GM12878 (cell line): ENCODE measurements at regions not wholly inside any gene's neighbourhood (a gene's known extent, or its start where the extent isn't known, plus 50 kb on each side); places are given as distances from the start of the nearest gene placed in this dataset.

Experiments used
- ATAC-seq: fragments of 200-7000 bp; cut with Tn5 transposase; 3 replicates; pipeline ENCODE4 v1.9.1; 2020; ENCODE audit warnings: mild to moderate bottlenecking, moderate library complexity
- BruUV-seq: library from RNA; stranded (reverse); fragments of 400-500 nt; replicated peaks from 2 replicates; lab custom pipeline; 2021; lab: Mats Ljungman, UMichigan
- CTCF ChIA-PET: fragments of 300-600 bp; sonication (Branson Sonifier 250); formaldehyde crosslinking; extraction: SDS; loops from one replicate; lab custom pipeline; 2021; ENCODE audit warnings: inconsistent platforms; lab: Yijun Ruan, JAX
- POLR2A ChIA-PET: fragments of 350-600 bp; formaldehyde crosslinking; extraction: SDS; loops from one replicate; lab custom pipeline; 2021; ENCODE audit warnings: inconsistent platforms; lab: Charles Lee
- RAD21 ChIA-PET: fragments of 300-600 bp; sonication (Branson Sonifier 250); formaldehyde crosslinking; loops from one replicate; lab custom pipeline; 2023; ENCODE audit warnings: antibody characterized with exemption; ENCODE audit not compliant: unreplicated experiment; lab: Charles Lee
- SMC1A ChIA-PET: fragments of 300-600 bp; sonication (Branson Sonifier 250); formaldehyde crosslinking; loops from one replicate; lab custom pipeline; 2023; ENCODE audit not compliant: unreplicated experiment, uncharacterized antibody; lab: Charles Lee
- DNase-seq: peaks from one replicate; pipeline ENCODE4 v3.0.0-alpha.2; 2011; ENCODE audit warnings: low read depth, low spot score
- FAIRE-seq: peaks from 3 replicates; lab custom pipeline; 2011; peaks lifted over from hg19 to GRCh38; lab: Jason Lieb, UNC
- H2AFZ ChIP-seq: 2 replicates; pipeline ENCODE4 v1.6.0; 2011; ENCODE audit warnings: low read depth, low read length, control low read depth; ENCODE audit not compliant: control insufficient read depth
- H3K27ac ChIP-seq: 2 replicates; pipeline ENCODE4 v1.5.1; 2011; ENCODE audit warnings: control low read depth; ENCODE audit not compliant: control insufficient read depth, insufficient read depth
- H3K27me3 ChIP-seq, 2 experiments: replicated peaks in 1 of 2; 2 replicates each; pipeline versions ENCODE4 v1.6.0 to v1.6.1; 2011; ENCODE audit warnings: low read length in 1 of 2; ENCODE audit not compliant: control insufficient read depth in 2 of 2, insufficient read depth in 2 of 2
- H3K36me3 ChIP-seq, 2 experiments: 2 replicates each; pipeline ENCODE4 v1.5.1; 2011; ENCODE audit warnings: low read length in 1 of 2; ENCODE audit not compliant: control insufficient read depth in 2 of 2, insufficient read depth in 2 of 2
- H3K4me1 ChIP-seq: 2 replicates; pipeline ENCODE4 v1.6.1; 2011; ENCODE audit warnings: mild to moderate bottlenecking, low read length, moderate library complexity, mixed read lengths; ENCODE audit not compliant: control insufficient read depth, insufficient read depth
- H3K4me2 ChIP-seq: 2 replicates; pipeline ENCODE4 v1.6.0; 2011; ENCODE audit warnings: control low read depth; ENCODE audit not compliant: control insufficient read depth, insufficient read depth
- H3K4me3 ChIP-seq: fragments of 200-600 bp; sonication (generic); 2 replicates; pipeline ENCODE4 v1.5.1; 2016
- H3K79me2 ChIP-seq: 2 replicates; pipeline ENCODE4 v1.6.0; 2011; ENCODE audit warnings: low read length; ENCODE audit not compliant: control insufficient read depth, insufficient read depth
- H3K9ac ChIP-seq: 2 replicates; pipeline ENCODE4 v1.8.0; 2011; ENCODE audit warnings: low read length, control low read depth, mixed read lengths; ENCODE audit not compliant: control insufficient read depth, insufficient read depth
- H3K9me3 ChIP-seq: replicated peaks from 3 replicates; pipeline ENCODE4 v1.5.1; 2011; ENCODE audit warnings: mild to moderate bottlenecking, low read length; ENCODE audit not compliant: control insufficient read depth, insufficient read depth
- H4K20me1 ChIP-seq: 2 replicates; pipeline ENCODE4 v1.6.0; 2011; ENCODE audit not compliant: control insufficient read depth, insufficient read depth
- ASH2L ChIP-seq: fragments of 300-600, 200-600 bp; sonication (generic); IDR thresholded peaks from 2 replicates; pipeline ENCODE4 v1.6.1; 2017; ENCODE audit warnings: low read depth, mild to moderate bottlenecking, borderline replicate concordance
- FOS ChIP-seq: IDR thresholded peaks from 3 replicates; pipeline ENCODE4 v1.6.1; 2011; ENCODE audit warnings: borderline replicate concordance; ENCODE audit not compliant: insufficient read length; ENCODE audit errors: extremely low read depth
- RFX5 ChIP-seq: IDR thresholded peaks from 2 replicates; pipeline ENCODE4 v1.6.1; 2011; ENCODE audit warnings: low read depth, low read length, improper control_type of control experiment
- SREBF2 ChIP-seq: IDR thresholded peaks from 2 replicates; pipeline ENCODE4 v1.6.1; 2012; ENCODE audit warnings: mild to moderate bottlenecking, low read length
- TCF12 ChIP-seq: IDR thresholded peaks from 2 replicates; pipeline ENCODE4 v1.6.1; 2011; ENCODE audit warnings: low read depth, mild to moderate bottlenecking, low read length
- WRNIP1 ChIP-seq: IDR thresholded peaks from 2 replicates; pipeline ENCODE4 v1.6.1; 2011; ENCODE audit warnings: low read depth, low read length, improper control_type of control experiment, borderline replicate concordance
- ZNF274 ChIP-seq: IDR thresholded peaks from one replicate; pipeline ENCODE4 v1.8.0; 2011; ENCODE audit not compliant: insufficient read length, insufficient read depth
- WGBS: methylation state at CpG from one replicate; pipeline ENCODE4 v1.1.6; 2016; ENCODE audit warnings: low lambda C conversion rate; ENCODE audit not compliant: insufficient replicate concordance, insufficient coverage; ENCODE audit errors: missing lambda C conversion rate; 5-methylcytosine and 5-hydroxymethylcytosine counted together
- in situ Hi-C: fragments of 300-500 bp; cut with MboI; formaldehyde crosslinking; loops from 9 replicates; pipeline ENCODE4 v1.14.3; 2018; ENCODE audit warnings: mixed read lengths
- intact Hi-C: fragments of 100-400 bp; cut with micrococcal nuclease; formaldehyde crosslinking; loops from one replicate; pipeline ENCODE4 v1.14.2; 2022; ENCODE audit not compliant: unreplicated experiment
- TF ChIP-seq, protein P1 (sequence below): IDR thresholded peaks from 2 replicates; pipeline ENCODE4 v1.6.1; 2012; ENCODE audit warnings: low read length, inconsistent platforms

DNA sequence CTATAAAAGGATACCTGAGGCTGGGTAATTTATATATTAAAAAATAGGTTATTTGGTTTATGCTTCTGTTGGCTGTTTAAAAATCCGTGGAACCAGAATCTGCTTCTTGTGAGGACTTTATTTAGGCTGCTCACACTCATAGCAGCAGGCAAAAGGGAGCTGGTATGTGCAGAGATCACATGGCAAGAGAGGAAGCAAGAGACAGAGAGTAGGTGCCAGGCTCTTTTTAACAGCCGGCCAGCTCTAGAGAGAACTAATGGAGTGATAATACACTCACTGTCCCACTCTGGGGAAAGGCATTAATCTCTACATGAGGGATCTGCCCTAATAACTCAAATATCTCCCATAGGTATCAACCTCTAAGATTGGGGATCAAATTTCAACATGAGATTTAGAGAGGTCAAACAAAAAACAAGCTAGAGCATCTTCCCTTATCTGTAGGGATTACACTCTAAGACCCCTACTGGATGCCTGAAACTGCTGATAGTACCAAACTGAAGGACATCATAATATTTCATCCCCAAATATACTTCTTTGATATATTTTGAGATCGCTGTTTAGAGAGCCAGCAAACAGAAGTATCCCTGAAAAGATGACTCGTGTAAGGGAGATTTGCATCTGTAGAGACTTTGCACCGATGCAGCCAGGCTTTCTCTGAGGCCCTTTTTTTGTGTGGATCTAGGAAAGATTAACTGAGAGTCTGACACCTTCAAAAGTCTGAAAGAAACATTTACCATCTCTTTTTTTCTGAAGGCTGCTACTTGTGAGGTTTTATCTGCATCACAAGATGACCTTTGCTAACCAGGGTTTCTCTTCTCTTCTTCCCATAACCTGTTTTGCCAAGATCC lies 717.0 kb upstream of the MBL2 start:
- Histone ChIP-seq H3K27me3 (no peaks in the 10 kb centered on the region), H4K20me1 (no peaks in the 10 kb centered on the region), H3K27ac (no peak overlapping the region), H3K4me1 (no peaks in the 10 kb centered on the region), H3K9ac (no peak overlapping the region), H3K9me3 (no peaks in the 10 kb centered on the region), H3K4me2 (no peak overlapping the region), H3K36me3 (no peaks in the 10 kb centered on the region), H2AFZ (no peak overlapping the region), H3K79me2 (no peaks in the 10 kb centered on the region), H3K4me3 (no peak overlapping the region)
- BruUV-seq: no TSS peak
- FAIRE-seq (no peak), ATAC-seq (no peak), DNase-seq (no peak)
- POLR2A ChIA-PET: no interaction called here
- RAD21 ChIA-PET: no interaction called here
- CTCF ChIA-PET: no interaction called here
- SMC1A ChIA-PET: interaction anchor here (1.4 kb wide), 1 partner anchor 39 kb away, joined by 3 read pairs; no protein-coding TSS in a partner anchor
- in situ Hi-C loops (no loop called here), intact Hi-C loops (no loop called here)
- TF ChIP-seq TCF12 (no peak), SREBF2 (no peak)
- TF ChIP-seq, all 136 proteins: peak for 0
- 17% methylated on average over 5 of the region's 5 CpGs for WGBS

DNA sequence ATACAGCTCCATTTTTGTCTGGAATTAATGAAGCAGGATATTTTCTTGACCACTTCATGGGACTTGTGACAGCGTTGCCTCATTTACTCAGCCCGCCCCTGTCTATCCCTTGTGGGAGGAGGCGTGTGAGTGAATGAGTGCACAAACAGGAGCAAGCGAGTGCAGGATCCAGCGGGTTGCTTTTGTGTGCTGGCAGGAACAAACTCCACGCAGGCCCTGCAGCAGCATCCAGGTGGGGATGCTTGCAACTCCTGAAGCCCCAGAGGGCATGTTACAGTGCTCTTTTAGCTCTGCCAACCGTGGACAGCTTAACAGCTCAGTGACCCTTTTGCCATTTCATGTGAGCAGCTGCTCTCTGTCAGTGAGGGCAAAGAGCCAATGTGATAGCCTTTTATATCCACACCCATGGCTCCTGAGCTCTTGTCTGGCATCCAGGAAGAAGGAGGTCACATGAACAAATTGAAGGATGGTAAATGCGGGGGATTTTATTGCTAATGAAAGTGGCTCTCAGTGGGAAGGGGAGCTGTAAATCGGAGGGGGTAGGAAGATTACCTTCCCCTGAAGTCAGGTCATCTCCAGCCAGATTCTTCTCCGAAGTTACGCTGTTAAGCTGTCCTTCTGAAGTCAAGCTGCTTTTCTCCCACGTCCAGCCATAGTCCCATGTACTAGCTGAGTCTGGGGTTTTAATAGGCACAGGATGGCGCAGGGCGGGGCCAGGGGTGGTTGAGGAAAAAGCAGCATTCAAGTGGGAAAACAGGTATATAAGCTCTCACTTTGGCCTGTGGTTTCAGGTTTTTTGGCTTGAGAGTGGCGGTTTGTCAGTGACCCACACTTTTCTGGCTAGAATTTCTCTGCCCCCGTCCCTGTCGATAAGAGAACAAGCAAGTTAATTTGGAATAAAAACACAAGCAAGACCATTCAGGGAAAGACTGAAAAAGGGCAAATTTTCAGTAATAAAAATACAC lies 714.7 kb upstream of the MBL2 start:
- in situ Hi-C loops: no loop called here
- Histone ChIP-seq H3K9me3 (no peaks in the 10 kb centered on the region), H3K27me3 (no peaks in the 10 kb centered on the region), H3K79me2 (no peaks in the 10 kb centered on the region)
- RAD21 ChIA-PET: no interaction called here
- ATAC-seq (no peak), FAIRE-seq (no peak)
- TF ChIP-seq RFX5 (no peak), WRNIP1 (no peak), ZNF274 (no peak), ASH2L (no peak), FOS (no peak)
- TF ChIP-seq, protein P1, sequence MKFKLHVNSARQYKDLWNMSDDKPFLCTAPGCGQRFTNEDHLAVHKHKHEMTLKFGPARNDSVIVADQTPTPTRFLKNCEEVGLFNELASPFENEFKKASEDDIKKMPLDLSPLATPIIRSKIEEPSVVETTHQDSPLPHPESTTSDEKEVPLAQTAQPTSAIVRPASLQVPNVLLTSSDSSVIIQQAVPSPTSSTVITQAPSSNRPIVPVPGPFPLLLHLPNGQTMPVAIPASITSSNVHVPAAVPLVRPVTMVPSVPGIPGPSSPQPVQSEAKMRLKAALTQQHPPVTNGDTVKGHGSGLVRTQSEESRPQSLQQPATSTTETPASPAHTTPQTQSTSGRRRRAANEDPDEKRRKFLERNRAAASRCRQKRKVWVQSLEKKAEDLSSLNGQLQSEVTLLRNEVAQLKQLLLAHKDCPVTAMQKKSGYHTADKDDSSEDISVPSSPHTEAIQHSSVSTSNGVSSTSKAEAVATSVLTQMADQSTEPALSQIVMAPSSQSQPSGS: no peak
- TF ChIP-seq, all 136 proteins: peak for 0
- no peak for DNase-seq
- H3K4me1 ChIP-seq: no peaks in the 10 kb centered on the region
- ChIA-PET SMC1A (no interaction called here), POLR2A (no interaction called here), CTCF (interaction anchor here (0.6 kb wide), 1 partner anchor 623 kb away, joined by 3 read pairs; no protein-coding TSS in a partner anchor)
- no peak overlapping the region for H3K4me3 ChIP-seq
- WGBS: 37% methylated on average over 17 of the region's 17 CpGs
- no TSS peak for BruUV-seq
- no peak overlapping the region for H3K4me2 ChIP-seq
- H3K36me3 ChIP-seq: no peaks in the 10 kb centered on the region
- intact Hi-C loops: no loop called here
- H4K20me1 ChIP-seq: no peaks in the 10 kb centered on the region
- no peak overlapping the region for H3K9ac ChIP-seq
- H2AFZ ChIP-seq: no peak overlapping the region
- H3K27ac ChIP-seq: no peak overlapping the region
